ENCODE measurements at regions not wholly inside any gene's neighbourhood (a gene's known extent, or its start where the extent isn't known, plus 50 kb on each side); places are given as distances from the start of the nearest gene placed in this dataset.
"Not testable (repeated sequence)": the region's sequence is repeated elsewhere in the genome, so short reads cannot be mapped to it uniquely, and the experiment has no call there.

- H3K27me3 ChIP-seq (ENCODE audit: insufficient read depth in 3 of 3, low read length in 2 of 3); H3K4me1 ChIP-seq; H3K27ac ChIP-seq; DNase-seq; H3K4me3 ChIP-seq; H3K36me3 ChIP-seq (ENCODE audit: insufficient read depth in 1 of 2, low read depth in 1 of 2); ATAC-seq; H3K9me3 ChIP-seq; intact Hi-C loops (cut with DNase I): not testable (repeated sequence)
- no CpG with 5 or more reads among the region's 5 CpGs for WGBS, 3 donors
Measured at GRCh38 chr21:5975719-5976118, 4545.7 kb upstream of the TPTE start.

- DNase-seq; H3K4me1 ChIP-seq; ATAC-seq; H3K9me3 ChIP-seq; H3K36me3 ChIP-seq (ENCODE audit: insufficient read depth in 1 of 2, low read depth in 1 of 2); H3K27ac ChIP-seq; H3K27me3 ChIP-seq (ENCODE audit: insufficient read depth in 3 of 3, low read length in 2 of 3); intact Hi-C loops (cut with DNase I); H3K4me3 ChIP-seq: not testable (repeated sequence)
- WGBS, 3 donors: no CpG with 5 or more reads among the region's 2 CpGs
Measured at GRCh38 chr21:5997586-5997985, 4523.8 kb upstream of the TPTE start.

- intact Hi-C loops (cut with DNase I); H3K9me3 ChIP-seq; H3K36me3 ChIP-seq (ENCODE audit: insufficient read depth in 1 of 2, low read depth in 1 of 2); H3K4me3 ChIP-seq; ATAC-seq; H3K4me1 ChIP-seq; H3K27ac ChIP-seq; H3K27me3 ChIP-seq (ENCODE audit: insufficient read depth in 3 of 3, low read length in 2 of 3); DNase-seq: not testable (repeated sequence)
- WGBS, 3 donors: no CpG with 5 or more reads among the region's 7 CpGs
Measured at GRCh38 chr21:6015422-6016057, 4505.8 kb upstream of the TPTE start.

- H3K4me3 ChIP-seq; H3K9me3 ChIP-seq; H3K27ac ChIP-seq; H3K36me3 ChIP-seq (ENCODE audit: insufficient read depth in 1 of 2, low read depth in 1 of 2); H3K27me3 ChIP-seq (ENCODE audit: insufficient read depth in 3 of 3, low read length in 2 of 3); ATAC-seq; DNase-seq; H3K4me1 ChIP-seq; intact Hi-C loops (cut with DNase I): not testable (repeated sequence)
- WGBS, 3 donors: no CpG with 5 or more reads among the region's 5 CpGs
Measured at GRCh38 chr21:6020460-6020859, 4500.9 kb upstream of the TPTE start.

- H3K27me3 ChIP-seq (ENCODE audit: insufficient read depth in 3 of 3, low read length in 2 of 3); intact Hi-C loops (cut with DNase I); H3K36me3 ChIP-seq (ENCODE audit: insufficient read depth in 1 of 2, low read depth in 1 of 2); H3K4me1 ChIP-seq; H3K4me3 ChIP-seq; DNase-seq; H3K9me3 ChIP-seq; H3K27ac ChIP-seq: not testable (repeated sequence)
- no CpG with 5 or more reads among the region's 10 CpGs for WGBS, 3 donors
- peak; percentile 84 to 94 (median 88) for ATAC-seq
Measured at GRCh38 chr21:6020953-6021716, 4500.2 kb upstream of the TPTE start.

GRCh38 chr21:6021717-6022270 is 4499.6 kb upstream of the TPTE start:
- H3K4me3 ChIP-seq; H3K36me3 ChIP-seq (ENCODE audit: insufficient read depth in 1 of 2, low read depth in 1 of 2); H3K27ac ChIP-seq; H3K9me3 ChIP-seq; intact Hi-C loops (cut with DNase I); DNase-seq; H3K4me1 ChIP-seq; H3K27me3 ChIP-seq (ENCODE audit: insufficient read depth in 3 of 3, low read length in 2 of 3): not testable (repeated sequence)
- ATAC-seq: peak in 1 of 4 donors; percentile 1
- WGBS, 3 donors: no CpG with 5 or more reads among the region's 4 CpGs

GRCh38 chr21:6023331-6023730 is 4498.1 kb upstream of the TPTE start:
- ATAC-seq; H3K4me1 ChIP-seq; H3K9me3 ChIP-seq; H3K36me3 ChIP-seq (ENCODE audit: insufficient read depth in 1 of 2, low read depth in 1 of 2); H3K27me3 ChIP-seq (ENCODE audit: insufficient read depth in 3 of 3, low read length in 2 of 3); intact Hi-C loops (cut with DNase I); H3K27ac ChIP-seq; DNase-seq; H3K4me3 ChIP-seq: not testable (repeated sequence)
- no CpG with 5 or more reads among the region's 3 CpGs for WGBS, 3 donors

- H3K4me3 ChIP-seq; DNase-seq; H3K27me3 ChIP-seq (ENCODE audit: insufficient read depth in 3 of 3, low read length in 2 of 3); H3K4me1 ChIP-seq; H3K36me3 ChIP-seq (ENCODE audit: insufficient read depth in 1 of 2, low read depth in 1 of 2); intact Hi-C loops (cut with DNase I); H3K9me3 ChIP-seq; ATAC-seq; H3K27ac ChIP-seq: not testable (repeated sequence)
- WGBS, 3 donors: no CpG with 5 or more reads among the region's 3 CpGs
Measured at GRCh38 chr21:6025139-6025538, 4496.2 kb upstream of the TPTE start.

GRCh38 chr21:6027497-6027896 is 4493.9 kb upstream of the TPTE start:
- H3K9me3 ChIP-seq; H3K4me3 ChIP-seq; H3K4me1 ChIP-seq; H3K27ac ChIP-seq; H3K36me3 ChIP-seq (ENCODE audit: insufficient read depth in 1 of 2, low read depth in 1 of 2); H3K27me3 ChIP-seq (ENCODE audit: insufficient read depth in 3 of 3, low read length in 2 of 3); DNase-seq; intact Hi-C loops (cut with DNase I): not testable (repeated sequence)
- no CpG with 5 or more reads among the region's 3 CpGs for WGBS, 3 donors
- peak; percentile 94 to 96 (median 94) for ATAC-seq

- H3K9me3 ChIP-seq; H3K4me3 ChIP-seq; H3K36me3 ChIP-seq (ENCODE audit: insufficient read depth in 1 of 2, low read depth in 1 of 2); H3K27me3 ChIP-seq (ENCODE audit: insufficient read depth in 3 of 3, low read length in 2 of 3); ATAC-seq; H3K4me1 ChIP-seq; DNase-seq; intact Hi-C loops (cut with DNase I); H3K27ac ChIP-seq: not testable (repeated sequence)
- WGBS, 3 donors: no CpG with 5 or more reads among the region's 14 CpGs
Measured at GRCh38 chr21:6034124-6034678, 4487.2 kb upstream of the TPTE start.

GRCh38 chr21:6034820-6035473 is 4486.4 kb upstream of the TPTE start:
- H3K27me3 ChIP-seq (ENCODE audit: insufficient read depth in 3 of 3, low read length in 2 of 3); intact Hi-C loops (cut with DNase I); DNase-seq; H3K36me3 ChIP-seq (ENCODE audit: insufficient read depth in 1 of 2, low read depth in 1 of 2); H3K9me3 ChIP-seq; H3K4me1 ChIP-seq; H3K4me3 ChIP-seq; H3K27ac ChIP-seq: not testable (repeated sequence)
- peak; percentile 38 to 68 (median 52) for ATAC-seq
- no CpG with 5 or more reads among the region's 15 CpGs for WGBS, 3 donors

Measured in psoas muscle (tissue), 7 donors.